NT2/D1 (cell line): ENCODE measurements at regions not wholly inside any gene's neighbourhood (a gene's known extent, or its start where the extent isn't known, plus 50 kb on each side); places are given as distances from the start of the nearest gene placed in this dataset.

Source experiments
- SUZ12 ChIP-seq: IDR thresholded peaks from 2 replicates; pipeline ENCODE4 v1.6.1; 2011; ENCODE audit not compliant: insufficient read length, insufficient read depth; ENCODE audit errors: extremely low read depth
- YY1 ChIP-seq: IDR thresholded peaks from 2 replicates; pipeline ENCODE4 v1.6.1; 2011; ENCODE audit not compliant: insufficient read length, insufficient read depth
- ZNF274 ChIP-seq: IDR thresholded peaks from 2 replicates; pipeline ENCODE4 v1.6.1; 2011; ENCODE audit warnings: mild to moderate bottlenecking, low read depth, low read length

- TF ChIP-seq YY1 (no peak), ZNF274 (no peak), SUZ12 (no peak)
Measured at GRCh38 chr2:145748927-145749326, 1229.0 kb upstream of the ZEB2 start.
